A673 (cell line): ENCODE measurements at regions not wholly inside any gene's neighbourhood (a gene's known extent, or its start where the extent isn't known, plus 50 kb on each side); places are given as distances from the start of the nearest gene placed in this dataset.

Experiments used
- EZH2 ChIP-seq: fragments of 200-600 bp; sonication (generic); IDR thresholded peaks from 2 replicates; pipeline ENCODE4 v1.6.1; 2017; ENCODE audit warnings: borderline replicate concordance, low read depth, mild to moderate bottlenecking, mixed read lengths, antibody characterized with exemption, low read length; ENCODE audit not compliant: poor library complexity, severe bottlenecking
- TF ChIP-seq, protein P1 (sequence below): fragments of 300-800, 200-600 bp; sonication (generic); conservative IDR thresholded peaks from 2 replicates; pipeline ENCODE4 v1.5.1; 2017; ENCODE audit warnings: low read depth, mild to moderate bottlenecking, antibody characterized with exemption, low read length, moderate library complexity, mixed read lengths

DNA sequence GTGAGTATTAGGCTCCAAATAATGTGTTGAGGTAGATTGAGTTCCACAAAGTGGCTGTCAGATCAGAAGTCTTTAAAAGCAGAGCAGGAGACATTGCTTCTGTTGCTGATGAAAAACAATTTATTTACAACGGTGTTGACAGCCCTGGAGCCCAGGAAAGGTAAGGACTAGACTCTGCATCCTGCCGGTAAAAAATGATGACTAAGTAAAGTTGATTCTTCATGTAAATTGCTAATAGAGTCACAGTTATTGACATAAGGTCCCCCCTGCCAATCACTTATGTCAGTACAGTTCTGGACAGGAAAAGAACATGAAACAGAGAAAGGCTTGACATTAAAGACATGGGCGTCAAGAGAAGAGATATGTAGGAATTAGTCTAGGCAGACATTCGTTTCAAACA, 552.5 kb downstream of the HTR1A start:
- TF ChIP-seq, protein P1, sequence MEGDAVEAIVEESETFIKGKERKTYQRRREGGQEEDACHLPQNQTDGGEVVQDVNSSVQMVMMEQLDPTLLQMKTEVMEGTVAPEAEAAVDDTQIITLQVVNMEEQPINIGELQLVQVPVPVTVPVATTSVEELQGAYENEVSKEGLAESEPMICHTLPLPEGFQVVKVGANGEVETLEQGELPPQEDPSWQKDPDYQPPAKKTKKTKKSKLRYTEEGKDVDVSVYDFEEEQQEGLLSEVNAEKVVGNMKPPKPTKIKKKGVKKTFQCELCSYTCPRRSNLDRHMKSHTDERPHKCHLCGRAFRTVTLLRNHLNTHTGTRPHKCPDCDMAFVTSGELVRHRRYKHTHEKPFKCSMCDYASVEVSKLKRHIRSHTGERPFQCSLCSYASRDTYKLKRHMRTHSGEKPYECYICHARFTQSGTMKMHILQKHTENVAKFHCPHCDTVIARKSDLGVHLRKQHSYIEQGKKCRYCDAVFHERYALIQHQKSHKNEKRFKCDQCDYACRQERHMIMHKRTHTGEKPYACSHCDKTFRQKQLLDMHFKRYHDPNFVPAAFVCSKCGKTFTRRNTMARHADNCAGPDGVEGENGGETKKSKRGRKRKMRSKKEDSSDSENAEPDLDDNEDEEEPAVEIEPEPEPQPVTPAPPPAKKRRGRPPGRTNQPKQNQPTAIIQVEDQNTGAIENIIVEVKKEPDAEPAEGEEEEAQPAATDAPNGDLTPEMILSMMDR = no peak
- no peak for TF ChIP-seq EZH2
